ENCODE measurements at regions not wholly inside any gene's neighbourhood (a gene's known extent, or its start where the extent isn't known, plus 50 kb on each side); places are given as distances from the start of the nearest gene placed in this dataset.

DNA sequence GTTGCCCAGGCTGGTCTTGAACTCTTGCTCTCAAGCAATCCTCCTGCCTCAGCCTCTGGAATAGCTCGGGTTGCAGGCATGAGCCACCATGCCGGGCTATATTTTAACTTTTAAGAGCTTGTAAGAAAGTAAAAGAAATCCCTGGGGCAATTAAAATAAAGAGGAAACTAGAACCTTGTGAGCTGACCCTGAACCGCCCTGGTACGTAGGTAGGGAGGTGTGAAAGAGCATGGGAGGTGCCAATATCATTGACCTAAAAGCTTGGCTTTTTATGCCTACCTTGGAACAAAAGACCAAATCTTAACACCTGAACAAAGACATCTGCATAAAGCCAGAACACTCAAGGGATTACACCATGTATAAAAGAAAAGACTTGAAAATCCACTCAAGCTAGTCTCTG, 595.1 kb downstream of the SOX6 start:
- no peaks in the 10 kb centered on the region for H3K27me3 ChIP-seq (ENCODE audit: insufficient read depth, low read length, poor library complexity, severe bottlenecking)
- H3K9me3 ChIP-seq (ENCODE audit: low read length): no peaks in the 10 kb centered on the region
- ChIA-PET POLR2A (no interaction called here), CTCF (no interaction called here)
- Mint-ChIP-seq H3K27ac (peak overlapping the region in 1 of 8 donors; percentile 15), H3K4me1 (no peaks in the 10 kb centered on the region), H3K27me3 (peaks cover 0 to 3% of the 10 kb centered on the region in 2 donors), H3K4me3 (no peak overlapping the region), H3K9me3 (peaks cover 0 to 9% (median 6%) of the 10 kb centered on the region in 5 donors), H3K36me3 (no peaks in the 10 kb centered on the region)
- no peak overlapping the region for H3K4me3 ChIP-seq (ENCODE audit: low read length)
- DNase-seq: no peak
- no peak overlapping the region for H3K27ac ChIP-seq (ENCODE audit: low read depth, low read length)
- no peaks in the 10 kb centered on the region for H3K36me3 ChIP-seq (ENCODE audit: insufficient read depth, low read length)
- H3K4me1 ChIP-seq (ENCODE audit: insufficient read depth, low read length): no peaks in the 10 kb centered on the region

GRCh38 chr11:15764326-15764725, 592.0 kb downstream of the SOX6 start:
- Mint-ChIP-seq H3K9me3 (peaks cover 0 to 6% (median 5%) of the 10 kb centered on the region in 5 donors), H3K36me3 (no peaks in the 10 kb centered on the region), H3K4me3 (no peak overlapping the region), H3K4me1 (no peaks in the 10 kb centered on the region), H3K27me3 (no peaks in the 10 kb centered on the region), H3K27ac (no peak overlapping the region)
- no peaks in the 10 kb centered on the region for H3K36me3 ChIP-seq (ENCODE audit: insufficient read depth, low read length)
- H3K27ac ChIP-seq (ENCODE audit: low read depth, low read length): no peak overlapping the region
- H3K9me3 ChIP-seq (ENCODE audit: low read length): no peaks in the 10 kb centered on the region
- no peak overlapping the region for H3K4me3 ChIP-seq (ENCODE audit: low read length)
- DNase-seq: no peak
- POLR2A ChIA-PET: no interaction called here
- CTCF ChIA-PET: no interaction called here
- H3K27me3 ChIP-seq (ENCODE audit: insufficient read depth, low read length, poor library complexity, severe bottlenecking): no peaks in the 10 kb centered on the region
- no peaks in the 10 kb centered on the region for H3K4me1 ChIP-seq (ENCODE audit: insufficient read depth, low read length)

DNA sequence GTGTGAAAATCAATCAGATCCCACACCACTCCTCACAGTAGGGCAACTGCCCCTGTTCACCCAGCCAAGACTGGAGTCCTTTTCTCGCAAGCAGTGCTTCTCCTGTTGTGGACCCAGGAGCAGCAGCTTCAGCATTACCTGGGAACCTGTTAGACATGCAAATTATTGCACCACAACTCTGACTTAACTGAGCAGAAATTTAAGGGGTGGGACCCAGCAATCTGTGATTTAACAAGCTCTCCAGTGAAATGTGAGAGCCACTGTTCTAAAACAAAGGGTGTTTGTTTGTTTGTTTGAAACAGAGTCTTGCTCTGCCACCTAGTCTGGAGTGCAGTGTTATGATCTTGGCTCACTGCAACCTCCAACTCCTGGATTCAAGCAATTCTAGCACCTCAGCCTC, 591.4 kb downstream of the SOX6 start:
- Mint-ChIP-seq H3K27me3 (no peaks in the 10 kb centered on the region), H3K27ac (no peak overlapping the region), H3K4me3 (no peak overlapping the region), H3K36me3 (no peaks in the 10 kb centered on the region), H3K4me1 (no peaks in the 10 kb centered on the region), H3K9me3 (peaks cover 0 to 6% (median 4%) of the 10 kb centered on the region in 5 donors)
- ChIA-PET CTCF (no interaction called here), POLR2A (no interaction called here)
- Histone ChIP-seq H3K27ac (ENCODE audit: low read depth, low read length) (no peak overlapping the region), H3K4me3 (ENCODE audit: low read length) (no peak overlapping the region), H3K4me1 (ENCODE audit: insufficient read depth, low read length) (no peaks in the 10 kb centered on the region), H3K27me3 (ENCODE audit: insufficient read depth, low read length, poor library complexity, severe bottlenecking) (no peaks in the 10 kb centered on the region), H3K9me3 (ENCODE audit: low read length) (no peaks in the 10 kb centered on the region), H3K36me3 (ENCODE audit: insufficient read depth, low read length) (no peaks in the 10 kb centered on the region)
- no peak for DNase-seq

- Histone ChIP-seq H3K36me3 (ENCODE audit: insufficient read depth, low read length) (no peaks in the 10 kb centered on the region), H3K27ac (ENCODE audit: low read depth, low read length) (no peak overlapping the region), H3K27me3 (ENCODE audit: insufficient read depth, low read length, poor library complexity, severe bottlenecking) (no peaks in the 10 kb centered on the region), H3K9me3 (ENCODE audit: low read length) (no peaks in the 10 kb centered on the region), H3K4me3 (ENCODE audit: low read length) (no peak overlapping the region), H3K4me1 (ENCODE audit: insufficient read depth, low read length) (no peaks in the 10 kb centered on the region)
- Mint-ChIP-seq H3K4me1 (no peaks in the 10 kb centered on the region), H3K9me3 (peaks cover 0 to 6% (median 4%) of the 10 kb centered on the region in 5 donors), H3K4me3 (no peak overlapping the region), H3K27me3 (no peaks in the 10 kb centered on the region), H3K27ac (no peak overlapping the region), H3K36me3 (no peaks in the 10 kb centered on the region)
- CTCF ChIA-PET: no interaction called here
- no peak for DNase-seq
- POLR2A ChIA-PET: no interaction called here
Observed at GRCh38 chr11:15765530-15765929, 590.8 kb downstream of the SOX6 start.

DNA sequence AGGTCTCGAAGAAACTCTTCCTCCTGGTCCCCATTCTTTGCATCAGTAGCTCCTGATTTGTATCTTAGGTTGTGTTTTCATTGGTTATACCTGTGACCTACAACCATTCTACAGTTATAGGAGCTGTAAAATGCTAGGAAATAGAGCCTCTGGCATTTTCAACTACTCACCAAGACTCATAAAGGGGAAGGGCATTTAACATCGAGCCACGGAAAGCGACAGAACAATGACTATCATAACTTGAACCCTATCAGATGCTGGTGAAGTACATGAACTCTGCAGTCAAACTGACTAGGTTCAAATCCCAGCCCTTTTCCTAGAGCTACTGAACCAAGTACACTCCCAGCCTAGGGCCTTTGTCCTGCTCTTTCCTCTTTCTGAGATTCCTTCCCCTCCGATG, 588.0 kb downstream of the SOX6 start:
- Mint-ChIP-seq H3K4me3 (no peak overlapping the region), H3K36me3 (no peaks in the 10 kb centered on the region), H3K9me3 (peaks cover 0 to 8% (median 0%) of the 10 kb centered on the region in 5 donors), H3K27ac (no peak overlapping the region), H3K4me1 (no peaks in the 10 kb centered on the region), H3K27me3 (no peaks in the 10 kb centered on the region)
- Histone ChIP-seq H3K36me3 (ENCODE audit: insufficient read depth, low read length) (no peaks in the 10 kb centered on the region), H3K9me3 (ENCODE audit: low read length) (no peaks in the 10 kb centered on the region), H3K27me3 (ENCODE audit: insufficient read depth, low read length, poor library complexity, severe bottlenecking) (no peaks in the 10 kb centered on the region), H3K27ac (ENCODE audit: low read depth, low read length) (no peak overlapping the region), H3K4me1 (ENCODE audit: insufficient read depth, low read length) (no peaks in the 10 kb centered on the region), H3K4me3 (ENCODE audit: low read length) (no peak overlapping the region)
- ChIA-PET CTCF (no interaction called here), POLR2A (no interaction called here)
- no peak for DNase-seq

DNA sequence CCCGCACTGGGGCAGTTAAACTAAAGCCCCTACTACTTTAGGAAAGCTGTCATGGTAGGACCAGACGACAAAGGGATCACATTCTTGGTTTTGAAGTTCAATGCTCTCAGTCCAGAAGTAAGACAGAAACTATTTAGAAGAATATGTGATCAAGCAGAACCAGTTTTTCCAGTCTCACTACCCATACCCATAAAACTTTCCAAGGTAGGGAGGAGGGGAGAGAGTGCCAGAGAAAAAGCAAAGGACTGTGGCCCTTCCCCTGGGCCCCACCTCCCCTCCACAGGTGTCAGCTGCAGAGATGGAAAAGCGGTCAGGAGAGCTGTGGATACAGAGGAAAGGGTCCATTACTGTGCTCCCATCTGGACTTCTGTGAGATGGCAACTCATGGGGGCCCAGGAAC, 587.1 kb downstream of the SOX6 start:
- no peaks in the 10 kb centered on the region for H3K36me3 Mint-ChIP-seq
- no peak overlapping the region for H3K27ac Mint-ChIP-seq
- H3K9me3 Mint-ChIP-seq: peaks cover 0 to 8% (median 0%) of the 10 kb centered on the region in 5 donors
- CTCF ChIA-PET: no interaction called here
- H3K36me3 ChIP-seq (ENCODE audit: insufficient read depth, low read length): no peaks in the 10 kb centered on the region
- H3K4me3 ChIP-seq (ENCODE audit: low read length): no peak overlapping the region
- H3K27ac ChIP-seq (ENCODE audit: low read depth, low read length): no peak overlapping the region
- POLR2A ChIA-PET: no interaction called here
- no peaks in the 10 kb centered on the region for H3K27me3 Mint-ChIP-seq
- H3K4me3 Mint-ChIP-seq: no peak overlapping the region
- no peaks in the 10 kb centered on the region for H3K9me3 ChIP-seq (ENCODE audit: low read length)
- DNase-seq: no peak
- no peaks in the 10 kb centered on the region for H3K4me1 Mint-ChIP-seq
- H3K27me3 ChIP-seq (ENCODE audit: insufficient read depth, low read length, poor library complexity, severe bottlenecking): no peaks in the 10 kb centered on the region
- no peaks in the 10 kb centered on the region for H3K4me1 ChIP-seq (ENCODE audit: insufficient read depth, low read length)

GRCh38 chr11:15770798-15771414, 585.4 kb downstream of the SOX6 start:
- Mint-ChIP-seq H3K4me3 (no peak overlapping the region), H3K9me3 (peaks cover 0 to 10% (median 0%) of the 10 kb centered on the region in 5 donors), H3K27ac (peak overlapping the region in 1 of 8 donors; percentile 75), H3K27me3 (no peaks in the 10 kb centered on the region), H3K36me3 (no peaks in the 10 kb centered on the region), H3K4me1 (no peaks in the 10 kb centered on the region)
- Histone ChIP-seq H3K9me3 (ENCODE audit: low read length) (no peaks in the 10 kb centered on the region), H3K27ac (ENCODE audit: low read depth, low read length) (no peak overlapping the region), H3K36me3 (ENCODE audit: insufficient read depth, low read length) (no peaks in the 10 kb centered on the region), H3K27me3 (ENCODE audit: insufficient read depth, low read length, poor library complexity, severe bottlenecking) (no peaks in the 10 kb centered on the region), H3K4me1 (ENCODE audit: insufficient read depth, low read length) (no peaks in the 10 kb centered on the region), H3K4me3 (ENCODE audit: low read length) (no peak overlapping the region)
- no peak for DNase-seq
- ChIA-PET CTCF (no interaction called here), POLR2A (no interaction called here)

GRCh38 chr11:15772547-15772946, 583.8 kb downstream of the SOX6 start:
- Mint-ChIP-seq H3K9me3 (peaks cover 0 to 8% (median 0%) of the 10 kb centered on the region in 5 donors), H3K27me3 (no peaks in the 10 kb centered on the region), H3K36me3 (no peaks in the 10 kb centered on the region), H3K4me3 (no peak overlapping the region), H3K4me1 (no peaks in the 10 kb centered on the region), H3K27ac (no peak overlapping the region)
- ChIA-PET POLR2A (no interaction called here), CTCF (no interaction called here)
- Histone ChIP-seq H3K27ac (ENCODE audit: low read depth, low read length) (no peak overlapping the region), H3K36me3 (ENCODE audit: insufficient read depth, low read length) (no peaks in the 10 kb centered on the region), H3K4me3 (ENCODE audit: low read length) (no peak overlapping the region), H3K4me1 (ENCODE audit: insufficient read depth, low read length) (no peaks in the 10 kb centered on the region), H3K27me3 (ENCODE audit: insufficient read depth, low read length, poor library complexity, severe bottlenecking) (no peaks in the 10 kb centered on the region), H3K9me3 (ENCODE audit: low read length) (no peaks in the 10 kb centered on the region)
- no peak for DNase-seq

- no peak overlapping the region for H3K27ac Mint-ChIP-seq
- Histone ChIP-seq H3K4me3 (ENCODE audit: low read length) (no peak overlapping the region), H3K9me3 (ENCODE audit: low read length) (no peaks in the 10 kb centered on the region), H3K27ac (ENCODE audit: low read depth, low read length) (no peak overlapping the region), H3K27me3 (ENCODE audit: insufficient read depth, low read length, poor library complexity, severe bottlenecking) (no peaks in the 10 kb centered on the region), H3K36me3 (ENCODE audit: insufficient read depth, low read length) (no peaks in the 10 kb centered on the region), H3K4me1 (ENCODE audit: insufficient read depth, low read length) (no peaks in the 10 kb centered on the region)
- CTCF ChIA-PET: no interaction called here
- DNase-seq: no peak
- H3K27me3 Mint-ChIP-seq: no peaks in the 10 kb centered on the region
- no peaks in the 10 kb centered on the region for H3K4me1 Mint-ChIP-seq
- POLR2A ChIA-PET: no interaction called here
- no peaks in the 10 kb centered on the region for H3K36me3 Mint-ChIP-seq
- peaks cover 0 to 8% (median 0%) of the 10 kb centered on the region in 5 donors for H3K9me3 Mint-ChIP-seq
- no peak overlapping the region for H3K4me3 Mint-ChIP-seq
Observed at GRCh38 chr11:15772981-15773380, 583.4 kb downstream of the SOX6 start.

All from CD8-positive, alpha-beta memory T cell (primary cell).